ENCODE measurements at regions not wholly inside any gene's neighbourhood (a gene's known extent, or its start where the extent isn't known, plus 50 kb on each side); places are given as distances from the start of the nearest gene placed in this dataset.
A peak's percentile ranks its signal among the peaks of the same experiment; 100 is the strongest.

DNA sequence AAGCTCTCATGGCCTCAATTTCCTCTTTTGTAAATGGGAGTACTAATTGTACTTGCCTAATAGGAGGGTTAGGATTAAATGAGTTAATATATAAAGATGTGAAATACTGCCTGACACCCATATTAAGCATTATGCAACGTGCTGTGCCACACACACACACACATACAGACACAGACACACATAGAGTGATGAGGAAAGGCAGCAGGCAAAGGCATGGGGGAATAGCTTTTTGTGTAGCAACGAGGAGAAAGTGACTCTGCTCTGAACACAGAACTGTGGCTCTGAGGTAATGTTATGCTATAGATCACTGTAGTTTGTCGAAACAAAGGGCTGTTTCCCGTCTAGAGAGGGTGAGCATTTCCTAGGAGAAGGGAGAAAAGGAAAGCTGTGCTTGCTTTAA lies 233.3 kb upstream of the SLCO3A1 start:
- TF ChIP-seq, protein P1, sequence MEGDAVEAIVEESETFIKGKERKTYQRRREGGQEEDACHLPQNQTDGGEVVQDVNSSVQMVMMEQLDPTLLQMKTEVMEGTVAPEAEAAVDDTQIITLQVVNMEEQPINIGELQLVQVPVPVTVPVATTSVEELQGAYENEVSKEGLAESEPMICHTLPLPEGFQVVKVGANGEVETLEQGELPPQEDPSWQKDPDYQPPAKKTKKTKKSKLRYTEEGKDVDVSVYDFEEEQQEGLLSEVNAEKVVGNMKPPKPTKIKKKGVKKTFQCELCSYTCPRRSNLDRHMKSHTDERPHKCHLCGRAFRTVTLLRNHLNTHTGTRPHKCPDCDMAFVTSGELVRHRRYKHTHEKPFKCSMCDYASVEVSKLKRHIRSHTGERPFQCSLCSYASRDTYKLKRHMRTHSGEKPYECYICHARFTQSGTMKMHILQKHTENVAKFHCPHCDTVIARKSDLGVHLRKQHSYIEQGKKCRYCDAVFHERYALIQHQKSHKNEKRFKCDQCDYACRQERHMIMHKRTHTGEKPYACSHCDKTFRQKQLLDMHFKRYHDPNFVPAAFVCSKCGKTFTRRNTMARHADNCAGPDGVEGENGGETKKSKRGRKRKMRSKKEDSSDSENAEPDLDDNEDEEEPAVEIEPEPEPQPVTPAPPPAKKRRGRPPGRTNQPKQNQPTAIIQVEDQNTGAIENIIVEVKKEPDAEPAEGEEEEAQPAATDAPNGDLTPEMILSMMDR (IDR thresholded peaks at IDR 0.05; ENCODE audit: low read depth, low read length): no peak
- H3K4me3 ChIP-seq (replicated peaks in 1 of 2; ENCODE audit: low read depth in 2 of 2, low read length in 2 of 2): no peak overlapping the region
- DNase-seq (ENCODE audit: low read depth in 2 of 2): no peak

DNA sequence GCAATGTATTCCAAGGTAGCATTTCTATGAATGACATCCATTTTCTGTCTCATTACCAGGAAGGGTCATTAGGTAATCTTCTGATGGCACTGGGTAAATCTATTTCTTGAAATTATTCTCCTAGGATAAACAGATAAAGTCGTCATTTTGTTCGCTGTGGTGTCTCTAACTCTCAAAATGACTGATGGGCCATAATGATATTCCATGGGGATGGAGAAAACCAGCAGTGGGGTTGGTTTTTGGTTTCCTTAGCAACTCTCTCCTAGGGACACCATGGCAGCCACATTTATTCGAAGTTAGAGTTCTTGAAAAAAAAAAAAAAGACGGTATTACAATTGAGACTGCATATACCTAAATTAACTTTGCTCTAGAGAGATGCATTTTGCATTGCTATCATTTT lies 231.3 kb upstream of the SLCO3A1 start:
- H3K4me3 ChIP-seq (replicated peaks in 1 of 2; ENCODE audit: low read depth in 2 of 2, low read length in 2 of 2): no peak overlapping the region
- DNase-seq (ENCODE audit: low read depth in 2 of 2): no peak
- TF ChIP-seq, protein P1 (IDR thresholded peaks at IDR 0.05; ENCODE audit: low read depth, low read length): no peak

DNA sequence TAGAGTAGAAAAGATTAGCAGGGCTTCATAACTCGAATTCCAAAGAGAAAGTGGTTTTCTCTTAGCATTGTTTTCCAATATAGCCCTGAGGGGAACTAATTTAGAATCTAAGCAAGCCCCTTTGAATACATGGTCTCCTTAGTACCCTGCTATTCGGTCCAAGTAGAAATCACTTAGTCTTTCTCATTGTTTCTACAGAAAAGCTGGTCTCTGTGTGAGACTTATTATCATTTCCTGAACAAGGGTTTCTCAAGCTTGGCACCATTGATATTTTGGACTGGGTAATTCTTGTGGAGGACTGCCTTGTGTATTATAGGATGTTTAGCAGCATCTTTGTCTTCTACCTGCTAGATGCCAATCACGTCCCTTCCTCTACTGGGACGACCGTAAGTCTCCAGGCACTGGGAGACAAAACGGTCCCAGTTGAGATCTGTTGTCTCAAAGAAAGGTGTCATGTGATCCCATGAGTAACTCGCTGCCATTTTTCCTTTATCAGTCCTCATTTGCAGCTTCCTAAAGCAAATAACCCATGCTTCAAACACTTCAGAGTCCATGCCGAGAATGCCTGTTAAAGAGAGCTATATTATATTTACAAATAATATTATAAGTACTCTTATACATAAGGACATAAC lies 230.7 kb upstream of the SLCO3A1 start:
- H3K4me3 ChIP-seq (replicated peaks in 1 of 2; ENCODE audit: low read depth in 2 of 2, low read length in 2 of 2): no peak overlapping the region

DNA sequence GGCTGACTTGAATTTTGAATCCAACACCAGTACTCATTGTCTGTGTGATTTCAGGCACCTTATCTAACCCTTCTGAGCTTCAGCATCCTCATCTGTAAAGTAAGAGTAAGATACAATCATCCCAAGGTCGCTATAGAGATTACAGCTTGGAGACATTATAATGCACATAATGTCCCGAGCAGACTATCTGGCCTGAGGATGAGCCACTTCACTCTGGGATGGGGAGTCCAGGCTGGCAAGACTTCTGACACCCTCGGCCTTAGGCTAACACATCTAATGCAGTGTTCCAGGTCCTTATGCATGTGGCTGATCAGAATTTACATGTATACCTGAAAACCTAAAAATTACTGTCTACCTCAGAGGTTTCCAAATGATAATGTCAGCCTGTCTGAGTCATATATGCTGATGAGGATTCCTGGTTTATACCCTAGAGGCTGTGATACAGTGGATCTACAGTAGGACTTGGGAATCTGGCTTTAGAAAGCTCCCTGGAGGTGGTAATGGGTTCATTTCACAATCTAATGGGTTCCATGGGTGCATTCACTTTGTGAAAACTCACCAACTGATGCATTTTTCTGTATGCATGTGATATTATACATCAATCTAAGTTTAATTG lies 229.0 kb upstream of the SLCO3A1 start:
- DNase-seq (ENCODE audit: low read depth in 2 of 2): no peak
- no peak overlapping the region for H3K4me3 ChIP-seq (replicated peaks in 1 of 2; ENCODE audit: low read depth in 2 of 2, low read length in 2 of 2)
- TF ChIP-seq, protein P1 (IDR thresholded peaks at IDR 0.05; ENCODE audit: low read depth, low read length): no peak

More for the DNA sequence above, 230.7 kb upstream of the SLCO3A1 start:
- no peak for DNase-seq (ENCODE audit: low read depth in 2 of 2)
- TF ChIP-seq, protein P1 (IDR thresholded peaks at IDR 0.05; ENCODE audit: low read depth, low read length): no peak

DNA sequence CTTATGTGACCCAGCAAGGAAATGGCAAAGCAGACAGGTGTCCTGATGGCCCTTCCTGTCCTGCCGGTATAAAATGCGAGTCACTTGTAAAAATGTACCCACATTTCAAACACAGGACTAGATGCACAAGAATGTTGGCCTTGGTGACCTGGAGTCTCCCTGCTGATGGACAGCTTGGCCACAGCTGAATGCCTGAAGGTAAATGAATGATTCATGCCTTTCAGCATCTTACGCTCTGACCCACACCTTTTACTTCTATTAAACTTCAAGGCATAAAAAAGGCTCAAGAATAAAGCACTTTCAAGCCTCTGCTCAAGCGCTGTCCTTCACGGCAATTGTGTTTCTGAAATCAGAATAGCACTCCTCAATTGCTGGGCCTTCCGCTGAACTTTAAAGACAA lies 228.0 kb upstream of the SLCO3A1 start:
- TF ChIP-seq, protein P1 (IDR thresholded peaks at IDR 0.05; ENCODE audit: low read depth, low read length): no peak
- no peak for DNase-seq (ENCODE audit: low read depth in 2 of 2)

DNA sequence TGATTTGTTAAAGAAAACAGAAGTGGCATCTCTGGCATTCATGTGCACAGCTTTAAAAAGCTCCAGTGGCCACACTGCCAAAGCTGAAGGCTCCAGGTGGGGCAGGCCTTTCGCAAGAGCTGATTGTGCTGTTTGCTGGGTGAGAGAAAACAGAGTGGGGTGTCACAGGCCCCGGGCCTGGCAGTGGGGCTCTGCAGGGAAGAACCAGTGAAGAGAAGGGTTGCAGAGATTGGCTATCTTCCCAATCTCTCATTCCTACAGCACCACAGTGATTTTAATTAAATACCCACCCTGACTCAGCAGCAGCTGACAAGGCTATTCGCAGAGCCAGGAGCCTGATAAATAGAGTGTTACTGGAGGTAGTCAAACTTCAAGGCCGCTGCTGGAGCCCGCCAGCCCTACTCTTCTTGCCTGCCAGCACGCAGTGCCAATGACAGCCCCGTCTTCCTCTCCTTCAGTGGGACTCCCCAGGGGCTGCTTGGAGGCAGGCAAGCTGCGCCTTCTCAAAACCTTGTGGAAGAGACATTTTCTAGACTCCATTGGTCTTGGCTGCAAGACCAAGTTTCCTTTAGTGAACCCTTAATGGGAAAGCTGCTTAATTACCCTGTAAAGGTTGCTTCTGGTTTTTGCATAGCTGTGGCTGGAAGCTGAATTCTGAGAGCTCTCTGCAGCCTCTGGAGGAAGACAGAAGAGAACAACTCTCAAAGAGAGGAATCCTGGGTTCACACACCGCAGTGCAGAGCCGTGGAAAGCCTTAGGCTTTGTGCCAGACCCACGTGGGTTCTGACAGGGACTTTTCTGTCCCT lies 225.8 kb upstream of the SLCO3A1 start:
- no peak overlapping the region for H3K4me3 ChIP-seq (replicated peaks in 1 of 2; ENCODE audit: low read depth in 2 of 2, low read length in 2 of 2)
- TF ChIP-seq, protein P1 (IDR thresholded peaks at IDR 0.05; ENCODE audit: low read depth, low read length): no peak
- peak in 1 of 2 donors; percentile 8 for DNase-seq (ENCODE audit: low read depth in 2 of 2)

More for the DNA sequence above, 228.0 kb upstream of the SLCO3A1 start:
- H3K4me3 ChIP-seq (replicated peaks in 1 of 2; ENCODE audit: low read depth in 2 of 2, low read length in 2 of 2): no peak overlapping the region
